A549 (cell line): ENCODE measurements at regions not wholly inside any gene's neighbourhood (a gene's known extent, or its start where the extent isn't known, plus 50 kb on each side); places are given as distances from the start of the nearest gene placed in this dataset.

Source experiments
- CTCF ChIP-seq: fragments of >200 bp; sonication (Bioruptor Twin); formaldehyde crosslinking; IDR thresholded peaks from 3 replicates; pipeline ENCODE4 v1.5.1; 2016
- EP300 ChIP-seq, 2 experiments: fragments of >200 bp; sonication (Bioruptor Twin); formaldehyde crosslinking; IDR thresholded peaks; 2 replicates in 1 of 2; 3 replicates in 1 of 2; pipeline ENCODE4 v1.6.1; 2016 to 2017
- HDAC2 ChIP-seq: fragments of 200-600 bp; sonication (generic); IDR thresholded peaks from 2 replicates; pipeline ENCODE4 v1.6.1; 2016
- HMGXB4 ChIP-seq: fragments of 250-450 bp; sonication (Bioruptor Pico); IDR thresholded peaks from 2 replicates; pipeline ENCODE4 v1.5.0; 2021; ENCODE audit warnings: mild to moderate bottlenecking, moderate library complexity, borderline replicate concordance
- KDM5A ChIP-seq: fragments of 200-600 bp; sonication (generic); IDR thresholded peaks from 2 replicates; pipeline ENCODE4 v1.6.1; 2016; ENCODE audit warnings: antibody characterized with exemption, mild to moderate bottlenecking
- MAX ChIP-seq: IDR thresholded peaks from 2 replicates; pipeline ENCODE4 v1.6.1; 2012
- MAZ ChIP-seq: fragments of 150-350 bp; IDR thresholded peaks from 2 replicates; pipeline ENCODE4 v1.6.1; 2014; ENCODE audit warnings: antibody characterized with exemption, low read depth, low read length, borderline replicate concordance
- RCOR1 ChIP-seq: fragments of 150-350 bp; IDR thresholded peaks from 2 replicates; pipeline ENCODE4 v1.6.1; 2014; ENCODE audit warnings: antibody characterized with exemption, low read length, low read depth
- REST ChIP-seq: fragments of 200-600 bp; sonication (generic); IDR thresholded peaks from 2 replicates; pipeline ENCODE4 v1.6.1; 2016; ENCODE audit warnings: antibody characterized with exemption, mild to moderate bottlenecking, moderate library complexity
- SMC3 ChIP-seq: fragments of >200 bp; sonication (Bioruptor Twin); formaldehyde crosslinking; IDR thresholded peaks from 3 replicates; pipeline ENCODE4 v1.6.1; 2018; ENCODE audit warnings: inconsistent platforms

- no peak for TF ChIP-seq CTCF
- no peak for TF ChIP-seq REST
- TF ChIP-seq KDM5A: no peak
- TF ChIP-seq MAX: no peak
- TF ChIP-seq EP300 (IDR thresholded peaks at IDR 0.05): no peak
- TF ChIP-seq RCOR1: no peak
- no peak for TF ChIP-seq SMC3
- no peak for TF ChIP-seq MAZ
- no peak for TF ChIP-seq HMGXB4 (CRISPR knock-in tag)
- no peak for TF ChIP-seq HDAC2
These were observed 911.2 kb downstream of the EFNA5 start for GRCh38 chr5:106759581-106759980.
